ENCODE measurements at regions not wholly inside any gene's neighbourhood (a gene's known extent, or its start where the extent isn't known, plus 50 kb on each side); places are given as distances from the start of the nearest gene placed in this dataset.

- no peak overlapping the region for H3K4me2 ChIP-seq (ENCODE audit: low read length)
- TF ChIP-seq, protein P1, sequence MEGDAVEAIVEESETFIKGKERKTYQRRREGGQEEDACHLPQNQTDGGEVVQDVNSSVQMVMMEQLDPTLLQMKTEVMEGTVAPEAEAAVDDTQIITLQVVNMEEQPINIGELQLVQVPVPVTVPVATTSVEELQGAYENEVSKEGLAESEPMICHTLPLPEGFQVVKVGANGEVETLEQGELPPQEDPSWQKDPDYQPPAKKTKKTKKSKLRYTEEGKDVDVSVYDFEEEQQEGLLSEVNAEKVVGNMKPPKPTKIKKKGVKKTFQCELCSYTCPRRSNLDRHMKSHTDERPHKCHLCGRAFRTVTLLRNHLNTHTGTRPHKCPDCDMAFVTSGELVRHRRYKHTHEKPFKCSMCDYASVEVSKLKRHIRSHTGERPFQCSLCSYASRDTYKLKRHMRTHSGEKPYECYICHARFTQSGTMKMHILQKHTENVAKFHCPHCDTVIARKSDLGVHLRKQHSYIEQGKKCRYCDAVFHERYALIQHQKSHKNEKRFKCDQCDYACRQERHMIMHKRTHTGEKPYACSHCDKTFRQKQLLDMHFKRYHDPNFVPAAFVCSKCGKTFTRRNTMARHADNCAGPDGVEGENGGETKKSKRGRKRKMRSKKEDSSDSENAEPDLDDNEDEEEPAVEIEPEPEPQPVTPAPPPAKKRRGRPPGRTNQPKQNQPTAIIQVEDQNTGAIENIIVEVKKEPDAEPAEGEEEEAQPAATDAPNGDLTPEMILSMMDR (IDR thresholded peaks at IDR 0.05; ENCODE audit: low read depth, low read length, poor library complexity, severe bottlenecking), result no peak
- TF ChIP-seq EZH2phosphoT487 (IDR thresholded peaks at IDR 0.05; ENCODE audit: borderline replicate concordance, low read length), result no peak
Observed at GRCh38 chr3:74845081-74845480, 230.6 kb upstream of the CNTN3 start.

GRCh38 chr3:74844428-74844827 is 230.0 kb upstream of the CNTN3 start:
- H3F3A ChIP-seq (ENCODE audit: control insufficient read depth, insufficient read depth), result no peaks in the 10 kb centered on the region
- H3K79me2 ChIP-seq (ENCODE audit: control insufficient read depth, low read length), result no peaks in the 10 kb centered on the region
- no peak overlapping the region for H3K4me2 ChIP-seq (ENCODE audit: low read length)
- H3K4me3 ChIP-seq (ENCODE audit: low read length), result no peak overlapping the region
- TF ChIP-seq, protein P1 (IDR thresholded peaks at IDR 0.05; ENCODE audit: low read depth, low read length, poor library complexity, severe bottlenecking), result no peak
- no peak for TF ChIP-seq EZH2phosphoT487 (IDR thresholded peaks at IDR 0.05; ENCODE audit: borderline replicate concordance, low read length)
- no peaks in the 10 kb centered on the region for H3K4me1 ChIP-seq (ENCODE audit: control insufficient read depth, low read length)
- H4K20me1 ChIP-seq (ENCODE audit: control insufficient read depth, insufficient read depth, low read depth, low read length), result no peaks in the 10 kb centered on the region
- no peak overlapping the region for H3K27ac ChIP-seq (ENCODE audit: low read depth, low read length)
- H3K27me3 ChIP-seq (ENCODE audit: control insufficient read depth, low read length), result no peaks in the 10 kb centered on the region
- H3K9me3 ChIP-seq (ENCODE audit: control insufficient read depth, insufficient read depth, low read length), result no peaks in the 10 kb centered on the region
- no peaks in the 10 kb centered on the region for H3K36me3 ChIP-seq (ENCODE audit: control insufficient read depth, low read length)
- H3K9me2 ChIP-seq (replicated peaks; ENCODE audit: control insufficient read depth, low read length), result no peaks in the 10 kb centered on the region

More at GRCh38 chr3:74845081-74845480, 230.6 kb upstream of the CNTN3 start:
- Histone ChIP-seq H3K79me2 (ENCODE audit: control insufficient read depth, low read length) (no peaks in the 10 kb centered on the region), H3K9me2 (replicated peaks; ENCODE audit: control insufficient read depth, low read length) (no peaks in the 10 kb centered on the region), H3K9me3 (ENCODE audit: control insufficient read depth, insufficient read depth, low read length) (no peaks in the 10 kb centered on the region), H3K27me3 (ENCODE audit: control insufficient read depth, low read length) (no peaks in the 10 kb centered on the region), H3K4me3 (ENCODE audit: low read length) (no peak overlapping the region), H3F3A (ENCODE audit: control insufficient read depth, insufficient read depth) (no peaks in the 10 kb centered on the region), H3K27ac (ENCODE audit: low read depth, low read length) (no peak overlapping the region), H4K20me1 (ENCODE audit: control insufficient read depth, insufficient read depth, low read depth, low read length) (no peaks in the 10 kb centered on the region), H3K4me1 (ENCODE audit: control insufficient read depth, low read length) (no peaks in the 10 kb centered on the region), H3K36me3 (ENCODE audit: control insufficient read depth, low read length) (no peaks in the 10 kb centered on the region)

DNA sequence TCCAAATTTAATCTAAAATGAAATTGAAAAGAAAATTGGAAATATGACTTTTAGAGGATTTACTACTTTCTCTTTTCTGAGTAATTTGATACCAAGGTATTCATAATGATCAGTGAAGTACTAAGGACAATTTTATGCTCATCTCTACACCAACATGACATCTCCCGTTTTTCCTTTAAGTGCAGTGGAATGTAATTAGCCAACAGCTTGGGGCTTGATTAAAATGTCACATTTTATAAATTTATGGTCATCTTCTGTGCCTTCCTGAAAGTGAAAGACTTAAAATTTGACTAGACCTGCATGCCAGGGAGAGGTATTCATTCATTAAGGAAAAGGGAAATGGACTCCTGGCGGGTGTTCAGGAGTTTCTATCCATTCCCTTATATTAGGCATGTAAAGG is 228.2 kb upstream of the CNTN3 start:
- Histone ChIP-seq H3K4me3 (ENCODE audit: low read length) (no peak overlapping the region), H3K9me2 (replicated peaks; ENCODE audit: control insufficient read depth, low read length) (no peaks in the 10 kb centered on the region), H4K20me1 (ENCODE audit: control insufficient read depth, insufficient read depth, low read depth, low read length) (no peaks in the 10 kb centered on the region), H3K36me3 (ENCODE audit: control insufficient read depth, low read length) (no peaks in the 10 kb centered on the region), H3K9me3 (ENCODE audit: control insufficient read depth, insufficient read depth, low read length) (no peaks in the 10 kb centered on the region), H3K4me1 (ENCODE audit: control insufficient read depth, low read length) (no peaks in the 10 kb centered on the region), H3K27me3 (ENCODE audit: control insufficient read depth, low read length) (no peaks in the 10 kb centered on the region), H3F3A (ENCODE audit: control insufficient read depth, insufficient read depth) (no peaks in the 10 kb centered on the region), H3K27ac (ENCODE audit: low read depth, low read length) (no peak overlapping the region), H3K4me2 (ENCODE audit: low read length) (no peak overlapping the region), H3K79me2 (ENCODE audit: control insufficient read depth, low read length) (no peaks in the 10 kb centered on the region)
- TF ChIP-seq, protein P1 (IDR thresholded peaks at IDR 0.05; ENCODE audit: low read depth, low read length, poor library complexity, severe bottlenecking), result no peak
- no peak for TF ChIP-seq EZH2phosphoT487 (IDR thresholded peaks at IDR 0.05; ENCODE audit: borderline replicate concordance, low read length)

- Histone ChIP-seq H3K27me3 (ENCODE audit: control insufficient read depth, low read length) (no peaks in the 10 kb centered on the region), H3K4me2 (ENCODE audit: low read length) (no peak overlapping the region), H4K20me1 (ENCODE audit: control insufficient read depth, insufficient read depth, low read depth, low read length) (no peaks in the 10 kb centered on the region), H3K9me3 (ENCODE audit: control insufficient read depth, insufficient read depth, low read length) (no peaks in the 10 kb centered on the region), H3K27ac (ENCODE audit: low read depth, low read length) (no peak overlapping the region), H3K36me3 (ENCODE audit: control insufficient read depth, low read length) (no peaks in the 10 kb centered on the region), H3K9me2 (replicated peaks; ENCODE audit: control insufficient read depth, low read length) (no peaks in the 10 kb centered on the region), H3F3A (ENCODE audit: control insufficient read depth, insufficient read depth) (no peaks in the 10 kb centered on the region), H3K79me2 (ENCODE audit: control insufficient read depth, low read length) (no peaks in the 10 kb centered on the region), H3K4me1 (ENCODE audit: control insufficient read depth, low read length) (no peaks in the 10 kb centered on the region), H3K4me3 (ENCODE audit: low read length) (no peak overlapping the region)
- no peak for TF ChIP-seq EZH2phosphoT487 (IDR thresholded peaks at IDR 0.05; ENCODE audit: borderline replicate concordance, low read length)
- TF ChIP-seq, protein P1 (IDR thresholded peaks at IDR 0.05; ENCODE audit: low read depth, low read length, poor library complexity, severe bottlenecking), result no peak
Observed at GRCh38 chr3:74842141-74842540, 227.7 kb upstream of the CNTN3 start.

All from DOHH2 (cell line).